Fibroblast of peridontal ligament (primary cell): ENCODE measurements at regions not wholly inside any gene's neighbourhood (a gene's known extent, or its start where the extent isn't known, plus 50 kb on each side); places are given as distances from the start of the nearest gene placed in this dataset.

Experiments
- DNase-seq: peaks from one replicate; pipeline ENCODE4 v3.0.0-alpha.2; 2010; ENCODE audit errors: extremely low read depth

DNA sequence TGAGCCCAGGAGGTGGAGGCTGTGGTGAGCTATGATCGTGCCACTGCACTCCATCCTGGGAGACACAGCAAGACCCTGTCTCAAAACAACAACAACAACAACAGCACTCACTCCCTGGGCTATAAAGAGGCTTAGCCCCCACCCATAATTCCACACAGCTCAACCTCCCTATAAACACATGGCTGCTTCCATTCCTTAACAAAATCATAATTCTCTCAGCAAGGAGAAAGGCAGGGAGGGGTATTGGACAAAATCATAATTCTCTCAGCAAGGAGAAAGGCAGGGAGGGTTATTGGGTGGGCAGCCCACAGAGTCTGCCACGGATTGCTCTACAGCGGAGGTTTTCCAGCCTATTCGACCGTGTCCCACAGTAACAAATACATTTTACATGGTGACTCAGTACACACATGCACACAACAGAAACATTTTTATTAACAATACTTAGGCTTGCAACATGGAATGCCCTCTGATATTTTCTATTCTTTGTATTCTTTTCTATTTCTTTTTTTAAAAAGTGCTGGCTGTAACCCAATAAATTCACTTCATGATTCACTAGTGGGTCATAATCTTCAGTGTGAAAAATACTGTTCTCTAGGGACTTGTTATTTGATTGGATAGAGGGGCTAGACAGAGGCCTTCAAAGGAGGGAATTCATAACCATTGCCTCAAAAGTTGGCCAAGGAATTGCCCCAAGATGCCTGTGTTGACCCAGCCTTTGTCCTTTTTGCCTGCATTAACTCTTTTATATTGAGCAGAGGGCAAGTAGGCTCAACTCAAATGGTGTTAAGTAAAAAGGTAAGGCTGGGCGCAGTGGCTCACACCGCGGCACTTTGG, 50.6 kb upstream of the ZMYND8 start:
- no peak for DNase-seq

DNA sequence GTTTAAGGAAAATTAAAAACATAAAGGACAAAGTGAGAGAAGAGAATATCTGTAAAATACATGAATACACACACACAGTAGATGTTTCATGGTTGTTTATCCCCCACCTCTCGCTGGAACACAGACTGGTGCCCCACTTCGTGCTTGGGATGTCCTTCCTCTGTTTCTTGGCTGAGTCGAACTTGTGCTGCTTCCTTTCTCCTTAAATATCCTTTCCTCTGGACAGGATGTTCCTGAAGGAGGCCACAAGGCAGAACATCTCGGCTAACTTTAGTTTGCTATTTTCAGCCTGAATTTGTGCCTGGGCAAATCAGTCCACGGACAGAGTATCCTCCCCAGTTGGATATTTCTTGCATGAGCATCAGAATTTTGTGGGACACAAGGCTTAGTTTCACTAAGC, 54.7 kb upstream of the ZMYND8 start:
- no peak for DNase-seq

DNA sequence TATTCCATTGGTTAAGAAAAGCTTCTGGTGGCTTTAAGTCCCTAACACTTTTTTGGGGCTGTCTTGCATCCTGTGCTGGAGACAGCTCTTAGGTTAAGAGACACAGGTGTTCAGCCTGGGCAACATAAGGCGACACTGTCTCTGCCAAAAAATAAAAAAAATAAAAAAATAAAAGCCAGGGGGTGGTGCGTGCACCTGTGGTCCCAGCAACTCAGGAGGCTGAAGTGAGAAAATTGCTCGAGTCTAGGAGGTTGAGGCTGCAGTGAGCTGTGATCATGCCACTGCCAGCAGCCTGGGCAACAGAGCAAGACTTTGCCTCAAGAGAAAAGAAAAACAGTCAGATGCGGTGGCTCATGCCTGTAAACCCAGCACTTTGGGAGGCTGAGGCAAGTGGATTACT, 55.6 kb upstream of the ZMYND8 start:
- DNase-seq: no peak

DNA sequence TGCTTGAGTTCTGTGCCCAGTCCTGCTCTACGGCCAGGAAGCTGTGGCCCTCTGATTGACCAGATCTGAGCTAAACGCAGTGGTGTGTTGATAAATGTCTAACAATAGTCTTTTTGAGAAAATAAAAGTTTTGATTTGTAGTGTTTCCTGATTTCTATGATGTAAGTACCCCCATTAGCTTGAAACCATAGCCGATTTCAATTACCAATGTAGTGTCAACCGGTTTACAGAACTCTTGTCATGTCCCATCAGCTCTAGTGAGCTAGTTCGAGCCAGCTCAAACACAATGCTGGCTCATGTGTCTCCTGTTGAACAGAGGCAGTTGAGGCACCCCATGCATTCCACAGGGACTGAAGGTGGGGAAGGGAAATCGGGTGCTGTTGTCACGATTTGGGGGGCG, 56.7 kb upstream of the ZMYND8 start:
- no peak for DNase-seq

DNA sequence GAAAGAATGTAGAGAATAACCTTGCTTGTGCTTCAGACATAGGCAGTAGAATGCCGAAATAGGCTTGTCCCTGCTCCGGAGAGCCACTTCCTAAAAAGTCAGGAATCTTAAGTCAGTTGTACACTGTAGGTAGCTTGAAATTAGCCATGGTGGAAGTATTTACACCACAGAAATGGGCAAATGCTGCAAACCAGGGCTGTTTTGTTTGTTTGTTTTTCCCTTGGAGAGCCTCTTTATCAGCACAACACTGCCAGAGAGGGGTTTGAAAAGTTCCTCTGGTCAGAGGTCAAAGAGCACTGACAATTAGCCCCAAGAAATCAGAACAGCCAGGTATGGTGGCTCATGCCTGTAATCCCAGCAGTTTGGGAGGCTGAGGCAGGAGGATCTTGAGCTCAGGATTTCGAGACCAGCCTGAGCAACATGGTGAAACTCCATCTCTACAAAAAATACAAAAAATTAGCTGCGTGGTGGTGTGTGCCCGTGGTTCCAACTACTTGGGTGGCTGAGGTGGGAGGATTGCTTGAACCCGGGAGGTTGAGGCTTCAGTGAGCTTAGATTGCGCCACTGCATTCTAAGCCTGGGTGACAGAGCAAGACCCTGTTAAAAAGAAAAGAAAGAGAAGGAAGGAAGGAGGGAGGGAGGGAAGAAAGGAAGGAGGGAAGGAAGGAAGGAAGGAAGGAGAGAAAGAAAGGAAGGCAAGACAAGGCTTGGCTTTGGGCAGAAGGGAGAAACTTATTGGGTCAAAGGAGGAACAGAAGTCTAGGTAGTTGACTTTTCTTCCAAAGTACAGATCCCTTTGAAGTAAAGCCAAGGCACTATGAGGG, 61.0 kb upstream of the ZMYND8 start:
- DNase-seq: no peak

DNA sequence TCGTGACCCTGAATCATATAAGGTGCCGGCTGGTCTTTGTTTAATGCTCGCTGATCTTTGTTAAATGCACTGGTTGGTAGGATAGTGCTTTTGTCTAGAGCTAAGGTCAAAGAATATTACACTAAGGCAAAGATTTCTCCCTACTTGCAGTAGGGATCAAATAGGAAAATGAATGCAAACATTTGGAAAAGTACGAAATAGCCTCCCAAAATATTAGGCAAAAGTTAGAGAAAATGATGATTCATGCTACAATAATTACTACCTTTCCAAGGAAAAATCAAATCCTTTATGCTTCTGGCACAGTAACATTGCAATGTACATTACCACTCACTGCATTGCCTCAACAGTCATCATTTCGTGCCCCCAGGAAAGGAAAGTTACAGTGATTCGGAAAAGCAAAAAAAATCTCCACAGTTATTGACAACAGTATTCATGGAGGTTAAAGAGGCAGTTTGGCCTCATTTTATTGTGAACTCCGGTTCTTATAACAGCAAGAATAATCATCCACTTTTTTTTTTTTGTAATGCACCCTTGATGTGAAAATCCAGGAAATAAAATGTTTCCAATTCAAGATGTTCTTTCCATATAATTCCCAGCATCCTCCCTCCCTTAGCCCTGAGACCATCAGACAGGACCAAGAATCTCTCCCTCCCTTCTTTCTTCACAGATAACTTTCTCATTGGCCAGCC, 61.7 kb upstream of the ZMYND8 start:
- no peak for DNase-seq

DNA sequence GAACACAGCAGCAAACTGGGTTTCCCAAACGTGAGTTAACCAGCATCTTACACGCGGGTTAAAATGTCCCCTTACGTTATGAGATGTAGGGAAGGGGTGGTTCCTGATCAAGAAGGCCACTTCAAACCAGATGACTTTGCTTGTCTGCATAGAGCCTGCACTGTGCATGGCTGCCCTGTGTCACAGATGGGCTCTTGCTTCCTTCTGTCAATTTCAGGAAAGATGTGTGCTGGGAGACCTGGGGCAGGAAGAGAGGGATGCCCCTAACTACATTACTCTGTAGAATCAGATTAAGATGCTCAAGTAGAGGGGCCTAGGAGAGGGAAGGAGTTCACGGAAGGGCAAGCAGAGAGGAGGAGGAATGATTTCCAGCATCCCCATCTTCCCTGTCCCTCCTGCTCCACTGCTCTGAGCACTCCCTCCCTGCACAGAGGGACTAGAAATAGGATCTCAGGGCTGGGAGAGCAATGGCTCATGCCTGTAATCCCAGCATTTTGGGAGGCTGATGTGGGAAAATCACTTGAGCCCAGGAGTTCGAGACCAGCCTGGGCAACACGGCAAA, 63.5 kb upstream of the ZMYND8 start:
- no peak for DNase-seq

DNA sequence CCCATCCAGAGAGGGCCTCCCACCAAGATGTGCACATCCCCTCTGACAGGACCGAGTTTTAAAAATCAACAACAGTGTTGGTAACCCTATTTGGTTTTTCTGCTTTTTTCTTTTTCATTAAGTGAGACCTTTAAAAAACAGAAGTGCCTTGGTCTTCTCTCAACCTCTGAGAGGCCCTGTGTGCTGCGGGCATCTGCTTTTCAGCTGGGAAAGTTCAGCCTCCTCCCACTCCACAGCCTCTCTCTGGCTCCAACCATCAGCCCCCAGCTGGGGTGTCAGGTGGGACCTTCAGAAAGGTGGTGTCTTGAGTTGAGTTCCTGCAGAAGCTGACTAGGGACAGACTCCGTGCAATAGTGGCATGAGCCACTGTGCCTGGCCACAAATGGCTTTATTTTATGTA, 64.6 kb upstream of the ZMYND8 start:
- DNase-seq: no peak

DNA sequence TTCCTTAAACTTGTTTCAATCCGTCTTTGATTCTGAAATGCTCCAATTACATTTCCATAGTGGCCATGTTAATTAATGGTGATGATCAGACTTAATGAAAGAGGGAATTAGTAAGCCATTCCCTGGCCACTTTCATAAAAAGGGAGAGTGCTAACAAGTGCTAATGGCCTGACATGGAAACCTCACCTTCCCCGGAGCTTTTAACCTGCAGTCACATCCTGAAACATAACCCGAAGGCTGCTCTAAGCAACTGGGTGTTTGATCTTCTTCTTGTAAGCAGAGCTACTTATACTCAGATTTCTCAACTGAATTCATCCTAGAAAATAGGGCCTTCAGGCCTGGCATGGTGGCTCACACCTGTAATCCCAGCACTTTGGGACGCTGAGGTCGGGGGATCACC, 67.1 kb upstream of the ZMYND8 start:
- no peak for DNase-seq

DNA sequence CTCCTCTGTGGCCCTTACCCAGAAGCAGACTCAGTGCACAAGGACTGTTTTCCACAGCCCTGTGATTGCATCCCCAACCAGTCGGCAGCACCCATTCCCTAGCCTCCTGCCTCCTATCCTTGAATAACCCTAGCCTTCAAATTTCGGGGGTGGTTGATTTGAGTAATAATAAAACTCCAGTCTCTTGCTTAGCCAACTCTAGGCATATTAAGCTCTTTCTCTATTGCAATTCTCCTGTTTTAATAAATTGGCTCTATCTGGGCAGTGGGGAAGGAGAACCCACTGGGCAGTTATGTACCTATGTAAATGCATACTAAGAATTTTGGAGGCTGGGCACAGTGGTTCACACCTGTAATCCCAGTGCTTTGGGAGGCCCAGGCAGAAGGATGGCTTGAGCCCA, 70.6 kb upstream of the ZMYND8 start:
- no peak for DNase-seq

DNA sequence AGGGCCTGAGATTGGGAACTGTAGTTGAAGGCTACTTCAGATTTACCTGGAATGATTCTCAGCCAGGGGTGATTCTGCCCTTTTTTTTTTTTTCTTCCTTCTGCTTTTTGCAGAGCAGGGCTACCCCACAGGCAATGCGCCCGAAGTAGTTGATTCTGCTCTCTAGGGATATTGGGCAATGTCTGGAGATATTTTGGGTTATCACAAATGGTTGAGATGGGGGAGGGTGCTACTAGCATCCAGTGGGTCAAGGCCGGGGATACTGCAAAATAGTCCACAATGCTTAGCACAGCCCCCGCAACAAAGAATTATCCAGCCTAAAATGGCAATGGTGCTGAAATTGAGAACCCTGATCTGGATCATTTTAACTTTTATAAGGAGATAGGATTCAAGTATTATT, 71.2 kb upstream of the ZMYND8 start:
- no peak for DNase-seq

DNA sequence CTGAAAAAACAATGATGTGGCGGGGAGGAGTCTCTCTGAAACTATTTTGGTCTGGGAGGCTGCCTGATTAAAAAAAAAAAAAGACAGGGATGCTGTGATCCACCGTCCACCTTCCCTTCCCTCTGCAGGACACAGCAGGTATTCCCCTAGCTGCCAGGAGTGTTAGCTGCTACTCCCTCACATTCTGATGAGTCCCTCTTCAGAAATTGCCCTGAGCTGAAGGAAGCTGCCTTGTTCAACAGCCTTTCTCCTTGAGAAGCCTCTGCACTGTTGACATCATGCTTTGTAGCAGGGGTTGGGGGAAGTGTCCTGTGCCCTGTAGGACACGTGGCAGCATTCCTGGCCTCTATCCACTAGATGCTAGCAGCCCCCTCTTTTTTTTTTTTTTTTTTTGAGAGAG, 71.7 kb upstream of the ZMYND8 start:
- no peak for DNase-seq

DNA sequence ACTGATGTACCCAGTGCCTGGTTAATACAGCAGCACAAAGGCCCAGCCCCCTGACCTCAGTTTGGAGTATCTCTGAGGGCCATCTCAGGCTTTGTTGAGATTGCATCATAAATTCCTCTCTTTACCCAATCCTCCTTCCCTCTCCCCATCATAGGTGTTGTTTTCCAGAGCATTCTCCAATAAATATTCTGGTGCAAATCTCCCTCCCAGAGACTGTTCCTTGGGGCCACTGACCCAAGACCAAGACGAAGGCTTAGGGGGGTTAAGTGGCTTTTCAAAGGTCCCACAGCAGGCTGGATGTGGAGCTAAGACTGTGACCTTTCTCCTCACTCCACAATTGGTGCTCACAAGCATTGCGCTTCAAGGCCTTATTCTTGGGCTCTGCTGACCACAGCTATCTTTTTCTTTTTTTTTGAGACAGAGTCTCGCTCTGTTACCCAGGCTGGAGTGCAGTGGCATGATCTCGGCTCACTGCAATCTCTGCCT, 72.4 kb upstream of the ZMYND8 start:
- no peak for DNase-seq

DNA sequence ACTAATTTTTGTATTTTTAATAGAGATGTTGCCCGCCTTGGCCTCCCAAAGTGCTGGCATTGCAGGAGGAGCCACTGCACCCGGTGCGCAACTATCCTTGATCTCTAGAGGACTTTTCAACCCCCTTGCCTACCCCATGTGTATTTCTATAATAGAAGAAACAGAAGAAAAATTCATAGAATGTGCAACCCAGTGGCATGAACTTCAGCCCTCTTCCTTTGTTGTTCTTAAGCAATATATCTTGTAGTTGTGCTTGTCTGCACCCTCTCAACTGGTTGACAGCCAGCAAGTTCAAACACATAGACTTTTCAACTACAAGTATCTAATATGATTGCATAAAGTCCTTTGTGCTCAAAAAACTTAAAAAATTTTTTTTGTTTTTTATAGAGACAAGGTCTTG, 72.3 kb upstream of the NCOA3 start:
- DNase-seq: no peak

DNA sequence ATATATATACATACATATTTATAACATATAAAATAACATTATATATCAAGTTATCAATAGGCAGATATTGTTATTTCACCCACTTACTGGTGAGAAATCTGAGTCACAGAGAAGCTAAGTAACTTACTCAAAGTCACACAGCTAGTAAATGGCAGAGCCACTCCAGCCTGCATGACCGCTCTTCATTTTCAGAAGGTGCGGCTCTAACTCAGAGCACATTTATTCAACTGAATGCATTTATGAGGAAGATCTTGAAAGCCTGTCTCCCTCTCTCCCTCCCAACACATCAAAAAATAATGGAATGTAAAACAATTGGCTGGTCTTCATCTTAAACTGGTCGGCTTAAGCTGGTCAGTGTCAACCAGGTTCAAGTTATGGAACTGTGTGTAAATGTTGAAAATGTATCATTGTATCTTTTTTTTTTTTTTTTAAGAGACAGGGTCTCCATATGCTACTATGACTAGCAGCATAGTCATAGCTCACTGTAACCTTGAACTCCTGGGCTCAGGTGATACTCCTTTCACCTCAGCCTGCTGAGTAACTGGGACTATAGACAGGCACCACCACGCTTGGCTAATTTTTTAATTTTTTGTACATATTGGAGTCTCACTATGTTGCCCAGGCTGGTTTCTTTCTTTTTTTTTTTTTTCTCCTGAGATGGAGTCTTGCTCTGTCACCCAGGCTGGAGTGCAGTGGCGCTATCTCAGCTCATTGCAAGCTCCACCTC, 70.7 kb upstream of the NCOA3 start:
- DNase-seq: no peak

DNA sequence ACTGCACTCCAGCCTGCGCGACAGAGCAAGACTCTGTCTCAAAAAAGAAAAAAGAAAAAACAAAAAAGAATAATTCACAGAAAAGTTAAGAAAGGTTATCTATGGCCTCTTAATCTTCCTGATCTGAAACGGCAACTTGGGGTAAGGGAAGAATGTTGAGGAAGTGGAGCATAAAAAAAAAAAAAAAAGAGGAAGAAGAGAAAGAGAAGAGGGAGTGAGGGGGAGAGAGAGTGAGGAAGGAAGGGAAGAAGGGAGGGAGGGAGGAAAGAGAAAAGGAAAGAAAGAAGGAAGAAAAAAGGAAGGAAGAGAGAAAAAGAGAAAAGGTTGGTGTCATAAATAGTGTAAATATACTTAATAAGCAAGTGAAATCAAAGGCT, 68.9 kb upstream of the NCOA3 start:
- DNase-seq: no peak

DNA sequence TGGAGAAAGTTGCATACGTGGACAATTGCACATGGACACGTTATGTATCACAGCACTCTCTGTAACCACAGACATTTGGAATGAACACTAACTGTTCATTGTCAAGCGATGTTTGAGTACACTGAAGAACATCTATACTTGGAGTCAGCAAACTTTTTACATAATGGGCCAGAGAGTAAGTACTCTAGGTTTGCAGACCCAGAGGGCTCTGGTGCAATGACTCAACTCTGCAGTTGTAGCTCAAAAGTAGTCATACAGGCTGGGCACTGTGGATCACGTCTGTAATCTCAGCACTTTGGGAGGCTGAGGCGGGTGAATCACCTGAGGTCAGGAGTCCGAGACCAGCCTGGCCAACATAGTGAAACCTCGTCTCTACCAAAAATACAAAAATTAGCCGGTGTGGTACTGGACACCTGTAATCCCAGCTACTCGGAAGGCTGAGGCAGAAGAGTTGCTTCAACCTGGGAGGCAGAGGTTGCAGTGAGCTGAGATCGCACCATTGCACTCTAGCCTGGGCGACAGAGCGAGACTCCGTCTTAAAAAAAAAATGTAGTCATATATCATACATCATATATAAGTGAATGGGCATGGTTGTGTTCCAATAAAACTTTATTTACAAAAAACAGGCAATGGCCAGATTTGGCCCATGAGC, 67.4 kb upstream of the NCOA3 start:
- peak; percentile 90 for DNase-seq

DNA sequence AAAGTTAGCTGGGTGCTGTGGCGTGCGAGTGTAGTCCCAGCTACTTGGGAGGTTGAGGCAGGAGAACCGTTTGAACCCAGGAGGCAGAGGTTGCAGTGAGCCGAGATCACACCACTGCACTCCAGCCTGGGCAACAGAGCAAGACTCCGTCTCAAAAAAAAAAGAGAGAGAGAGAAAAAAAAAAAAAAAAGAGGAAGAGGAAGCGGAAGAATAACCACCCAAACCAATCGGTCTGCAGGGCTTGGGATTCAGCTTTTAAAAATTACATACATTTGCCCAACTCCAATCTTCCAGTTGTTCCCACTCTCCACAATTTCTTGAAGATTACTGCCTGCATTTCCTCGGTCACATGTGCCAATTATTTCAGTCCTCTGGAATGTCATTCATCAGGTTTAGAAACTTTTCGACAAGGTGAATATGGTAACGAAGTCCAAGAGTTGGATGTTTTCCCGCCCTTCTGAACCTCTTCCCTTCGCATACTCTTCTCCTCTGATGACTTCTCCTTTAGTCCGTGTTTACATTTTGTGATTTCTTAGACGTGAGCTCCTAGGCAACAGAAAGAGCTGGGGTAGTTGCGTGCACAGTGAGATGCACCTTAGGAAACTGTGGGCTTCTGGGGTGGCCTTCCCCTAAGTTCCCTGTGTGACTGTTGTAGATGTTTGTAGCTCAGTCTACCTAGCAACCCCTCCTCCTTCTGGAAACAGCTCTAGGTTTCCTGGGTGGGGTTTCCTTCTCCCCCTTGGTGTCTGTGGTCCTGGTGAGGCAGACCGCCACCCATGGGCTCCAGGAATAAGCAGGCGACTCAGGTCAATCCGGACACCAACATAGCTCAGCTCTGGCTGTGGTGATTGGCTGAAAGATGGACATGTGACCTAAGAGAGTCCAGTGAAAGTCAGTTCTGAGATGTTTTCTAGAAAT, 63.0 kb upstream of the NCOA3 start:
- no peak for DNase-seq

DNA sequence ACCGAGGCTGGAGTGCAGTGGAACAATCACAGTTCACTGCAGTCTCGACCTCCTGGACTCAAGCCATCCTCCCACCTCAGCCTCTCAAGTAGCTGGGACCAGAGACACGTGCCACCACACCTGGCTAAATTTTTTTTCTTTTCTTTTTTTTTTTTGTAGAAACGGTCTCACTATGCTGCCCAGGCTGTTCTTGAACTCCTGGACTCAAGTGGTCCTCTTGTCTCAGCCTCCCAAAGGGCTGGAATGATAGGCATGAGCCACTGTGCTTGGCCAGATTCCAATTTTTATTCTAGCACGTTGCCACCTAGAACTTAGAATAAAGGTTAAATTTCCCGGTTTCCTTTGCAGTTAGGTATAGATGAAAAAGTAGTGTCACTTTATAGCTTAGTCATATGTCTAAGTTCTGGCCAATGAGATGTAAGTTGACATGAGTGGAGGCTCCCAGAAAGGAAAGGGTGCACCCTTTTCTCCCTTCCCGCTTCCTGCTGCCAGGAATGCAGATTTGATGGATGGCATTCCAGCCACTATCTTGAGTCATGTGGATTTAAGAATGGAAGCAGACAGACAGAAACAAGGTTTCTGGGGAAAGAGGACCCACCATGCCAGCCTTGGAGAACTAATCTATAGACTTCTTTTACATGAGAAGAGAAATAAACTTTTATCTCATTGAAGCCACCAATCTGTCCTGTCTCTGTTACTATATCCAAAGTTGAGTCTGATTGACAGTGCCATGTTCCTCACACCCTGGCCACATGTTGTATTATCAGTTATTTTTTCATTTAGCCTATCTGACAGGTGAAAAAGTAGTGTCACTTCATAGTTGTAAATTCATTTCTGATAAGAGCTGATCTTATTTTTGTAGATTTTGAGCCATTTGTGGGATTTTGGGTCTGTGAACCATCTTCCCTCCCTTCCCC, 60.6 kb upstream of the NCOA3 start:
- no peak for DNase-seq
